NT2/D1 (cell line): ENCODE measurements at regions not wholly inside any gene's neighbourhood (a gene's known extent, or its start where the extent isn't known, plus 50 kb on each side); places are given as distances from the start of the nearest gene placed in this dataset.

Experiments
- SUZ12 ChIP-seq: IDR thresholded peaks from 2 replicates; pipeline ENCODE4 v1.6.1; 2011; ENCODE audit not compliant: insufficient read length, insufficient read depth; ENCODE audit errors: extremely low read depth
- YY1 ChIP-seq: IDR thresholded peaks from 2 replicates; pipeline ENCODE4 v1.6.1; 2011; ENCODE audit not compliant: insufficient read length, insufficient read depth
- ZNF274 ChIP-seq: IDR thresholded peaks from 2 replicates; pipeline ENCODE4 v1.6.1; 2011; ENCODE audit warnings: mild to moderate bottlenecking, low read depth, low read length

DNA sequence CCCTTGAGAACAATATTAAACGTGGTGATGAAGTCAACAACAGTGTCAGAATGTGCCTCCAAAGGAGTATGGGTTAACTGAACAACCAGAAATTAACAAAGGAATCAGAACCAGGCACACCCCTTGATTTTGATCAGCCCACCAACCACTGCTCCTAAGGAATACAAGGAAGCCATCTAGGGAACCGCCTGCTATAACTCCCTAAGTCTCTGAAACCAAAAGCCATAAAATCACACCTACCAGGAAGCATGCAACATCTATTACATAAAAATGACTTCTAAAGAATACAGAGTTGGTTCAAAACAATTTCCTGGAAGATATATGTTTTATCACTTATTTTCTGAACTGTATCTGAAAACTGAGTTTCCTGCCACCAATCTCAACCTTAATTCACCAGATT lies 360.0 kb downstream of the EPHA4 start:
- no peak for TF ChIP-seq ZNF274
- no peak for TF ChIP-seq SUZ12
- no peak for TF ChIP-seq YY1
